NB4 (cell line): ENCODE measurements at regions not wholly inside any gene's neighbourhood (a gene's known extent, or its start where the extent isn't known, plus 50 kb on each side); places are given as distances from the start of the nearest gene placed in this dataset.
"Not testable (repeated sequence)": the region's sequence is repeated elsewhere in the genome, so short reads cannot be mapped to it uniquely, and the experiment has no call there.

Experiments used
- DNase-seq: peaks from one replicate; pipeline ENCODE4 v3.0.0; 2010; ENCODE audit warnings: low read depth
- H3K4me3 ChIP-seq: one replicate; pipeline ENCODE4 v1.5.1; 2011; ENCODE audit warnings: mild to moderate bottlenecking, low read depth, low read length, moderate library complexity
- CTCF ChIP-seq: IDR thresholded peaks from one replicate; pipeline ENCODE4 v1.5.1; 2012; ENCODE audit warnings: low read depth, low read length
- MAX ChIP-seq: IDR thresholded peaks from 2 replicates; pipeline ENCODE4 v1.6.1; 2011; ENCODE audit warnings: low read depth, low read length
- MYC ChIP-seq: IDR thresholded peaks from 2 replicates; pipeline ENCODE4 v1.6.1; 2011; ENCODE audit warnings: low read depth, low read length
- POLR2A ChIP-seq: IDR thresholded peaks from 2 replicates; pipeline ENCODE4 v1.6.1; 2011; ENCODE audit warnings: mild to moderate bottlenecking; ENCODE audit not compliant: insufficient read length; ENCODE audit errors: extremely low read depth

DNA sequence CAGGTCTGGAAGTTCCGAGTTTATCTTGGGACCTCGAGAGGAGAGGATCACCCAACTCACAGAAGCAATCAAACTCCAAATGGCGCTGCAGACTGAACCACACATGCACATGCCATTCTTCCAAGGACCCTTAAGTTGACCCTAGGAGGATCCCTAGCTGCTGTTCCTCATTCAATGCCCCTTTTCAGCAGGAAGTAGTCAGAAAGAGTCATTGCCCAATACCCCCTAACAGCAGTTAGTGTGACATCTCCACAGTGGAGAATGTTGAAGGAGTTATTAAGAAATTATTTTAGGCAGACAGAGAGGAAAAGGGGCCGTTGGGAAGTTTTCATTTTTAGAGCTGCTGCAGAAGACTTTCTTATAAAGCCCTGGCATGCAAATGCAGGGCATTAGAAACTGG, 229.9 kb upstream of the DAB2 start:
- no peak for TF ChIP-seq CTCF
- no peak for TF ChIP-seq MAX
- no peak for TF ChIP-seq MYC
- TF ChIP-seq POLR2A: no peak
- no peak overlapping the region for H3K4me3 ChIP-seq
- peak; percentile 56 for DNase-seq

- DNase-seq: peak; percentile 8
- H3K4me3 ChIP-seq: not testable (repeated sequence)
Observed at GRCh38 chr5:39652481-39652880, 227.7 kb upstream of the DAB2 start.

DNA sequence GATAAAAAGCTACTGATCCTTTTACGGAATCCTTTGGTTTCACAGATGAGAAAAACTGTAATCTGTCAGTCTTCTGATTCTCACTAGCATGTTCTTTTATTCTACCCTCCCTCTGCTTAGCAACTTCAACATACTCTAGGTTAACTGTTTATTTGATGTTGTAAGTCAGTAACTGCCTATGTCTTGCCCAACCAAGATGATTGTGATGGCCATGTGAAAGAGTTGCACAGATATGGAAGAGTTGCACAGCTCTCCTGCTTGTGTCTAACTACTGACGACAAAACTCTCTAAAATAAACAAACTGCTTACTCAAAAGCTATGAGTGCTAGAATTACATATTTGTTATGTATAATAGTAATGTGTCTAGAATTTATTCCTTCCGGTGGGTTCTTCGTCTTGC, 227.3 kb upstream of the DAB2 start:
- H3K4me3 ChIP-seq: no peak overlapping the region
- TF ChIP-seq POLR2A (no peak), MYC (no peak), CTCF (no peak)
- DNase-seq: peak; percentile 6

- no peak for DNase-seq
- TF ChIP-seq CTCF (no peak), MYC (no peak), POLR2A (no peak), MAX (no peak)
Observed at GRCh38 chr5:39650008-39650762, 225.4 kb upstream of the DAB2 start.

GRCh38 chr5:39648848-39649227, 224.1 kb upstream of the DAB2 start:
- H3K4me3 ChIP-seq: no peak overlapping the region
- peak; percentile 15 for DNase-seq
- no peak for TF ChIP-seq CTCF
- no peak for TF ChIP-seq MAX
- TF ChIP-seq POLR2A: no peak
- no peak for TF ChIP-seq MYC

More at GRCh38 chr5:39650008-39650762, 225.4 kb upstream of the DAB2 start:
- H3K4me3 ChIP-seq: no peak overlapping the region

DNA sequence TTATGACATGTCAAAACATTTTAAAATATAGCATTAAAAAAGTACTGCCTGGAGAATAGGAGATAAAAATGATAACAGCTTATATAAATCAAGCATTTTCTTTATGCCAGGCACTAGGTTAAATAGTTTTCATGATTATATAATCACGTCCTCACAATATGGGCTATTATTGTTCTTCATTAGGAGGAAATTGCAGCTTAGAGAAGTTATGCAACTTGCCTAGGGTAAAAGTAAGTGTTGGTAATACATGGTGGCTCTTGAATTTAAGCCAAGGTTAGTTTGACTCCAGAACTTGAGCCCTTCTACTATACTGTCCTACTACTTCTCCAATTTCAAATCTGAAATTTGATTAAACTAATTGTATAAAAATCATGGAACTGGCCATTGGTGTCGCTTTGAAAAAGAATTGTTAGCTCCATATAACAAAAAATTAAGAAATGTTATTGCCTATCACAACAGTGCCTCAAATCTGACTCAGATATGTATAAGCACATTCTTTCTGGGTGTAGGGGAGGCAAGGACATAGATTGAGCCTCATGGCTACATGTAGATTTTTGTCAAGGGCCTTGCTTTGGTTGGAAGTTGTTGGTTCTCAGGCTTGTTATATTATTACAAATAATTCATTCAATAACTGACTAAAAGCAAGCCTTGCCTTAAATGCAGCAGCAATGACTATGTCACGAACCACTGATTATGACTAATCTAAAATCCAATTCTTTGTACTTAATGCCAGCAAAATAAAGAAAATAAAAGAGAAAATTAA, 223.5 kb upstream of the DAB2 start:
- no peak overlapping the region for H3K4me3 ChIP-seq
- no peak for DNase-seq
- TF ChIP-seq POLR2A (no peak), CTCF (no peak), MAX (no peak)
